ENCODE measurements at regions not wholly inside any gene's neighbourhood (a gene's known extent, or its start where the extent isn't known, plus 50 kb on each side); places are given as distances from the start of the nearest gene placed in this dataset.

DNA sequence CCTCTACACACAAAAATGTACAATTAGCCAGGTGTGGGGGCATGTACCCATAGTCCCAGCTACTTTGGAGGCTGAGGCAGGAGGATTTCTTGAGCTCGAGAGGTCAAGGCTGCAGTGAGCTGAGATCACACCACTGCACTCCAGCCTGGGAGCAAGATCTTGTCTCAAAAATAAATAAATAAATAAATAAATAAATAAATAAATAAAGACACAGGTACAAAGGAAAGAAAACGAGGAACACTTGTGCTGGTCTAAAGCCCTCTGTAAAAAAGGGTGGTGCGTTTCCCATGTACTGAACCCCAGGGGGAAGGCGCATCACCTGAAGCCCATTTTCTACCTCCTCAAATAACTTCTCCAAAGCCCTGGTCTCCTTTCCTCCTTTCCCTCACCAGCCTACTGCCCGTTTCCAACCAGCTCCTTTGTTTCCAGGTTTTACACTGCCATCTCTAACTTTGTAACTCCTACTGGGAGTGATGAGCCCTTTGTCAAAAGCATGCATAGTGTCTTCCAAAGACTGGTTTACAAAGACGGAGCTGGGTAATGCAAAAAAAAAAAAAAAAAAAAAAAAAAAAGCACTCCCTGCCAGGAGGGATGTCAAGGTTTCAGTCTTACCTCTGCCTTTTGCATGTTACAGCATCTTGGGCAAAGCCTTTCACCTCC lies 81.5 kb upstream of the SOX4 start:
- TF ChIP-seq, protein P1, sequence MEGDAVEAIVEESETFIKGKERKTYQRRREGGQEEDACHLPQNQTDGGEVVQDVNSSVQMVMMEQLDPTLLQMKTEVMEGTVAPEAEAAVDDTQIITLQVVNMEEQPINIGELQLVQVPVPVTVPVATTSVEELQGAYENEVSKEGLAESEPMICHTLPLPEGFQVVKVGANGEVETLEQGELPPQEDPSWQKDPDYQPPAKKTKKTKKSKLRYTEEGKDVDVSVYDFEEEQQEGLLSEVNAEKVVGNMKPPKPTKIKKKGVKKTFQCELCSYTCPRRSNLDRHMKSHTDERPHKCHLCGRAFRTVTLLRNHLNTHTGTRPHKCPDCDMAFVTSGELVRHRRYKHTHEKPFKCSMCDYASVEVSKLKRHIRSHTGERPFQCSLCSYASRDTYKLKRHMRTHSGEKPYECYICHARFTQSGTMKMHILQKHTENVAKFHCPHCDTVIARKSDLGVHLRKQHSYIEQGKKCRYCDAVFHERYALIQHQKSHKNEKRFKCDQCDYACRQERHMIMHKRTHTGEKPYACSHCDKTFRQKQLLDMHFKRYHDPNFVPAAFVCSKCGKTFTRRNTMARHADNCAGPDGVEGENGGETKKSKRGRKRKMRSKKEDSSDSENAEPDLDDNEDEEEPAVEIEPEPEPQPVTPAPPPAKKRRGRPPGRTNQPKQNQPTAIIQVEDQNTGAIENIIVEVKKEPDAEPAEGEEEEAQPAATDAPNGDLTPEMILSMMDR (IDR thresholded peaks at IDR 0.05), result no peak
- TF ChIP-seq POLR2A (IDR thresholded peaks at IDR 0.05), result no peak
- Histone ChIP-seq H3K4me3 (no peak overlapping the region), H3K27me3 (no peaks in the 10 kb centered on the region), H3K27ac (no peak overlapping the region), H3K4me1 (no peaks in the 10 kb centered on the region), H3K36me3 (no peaks in the 10 kb centered on the region), H3K9me3 (no peaks in the 10 kb centered on the region)
- DNase-seq, result no peak

DNA sequence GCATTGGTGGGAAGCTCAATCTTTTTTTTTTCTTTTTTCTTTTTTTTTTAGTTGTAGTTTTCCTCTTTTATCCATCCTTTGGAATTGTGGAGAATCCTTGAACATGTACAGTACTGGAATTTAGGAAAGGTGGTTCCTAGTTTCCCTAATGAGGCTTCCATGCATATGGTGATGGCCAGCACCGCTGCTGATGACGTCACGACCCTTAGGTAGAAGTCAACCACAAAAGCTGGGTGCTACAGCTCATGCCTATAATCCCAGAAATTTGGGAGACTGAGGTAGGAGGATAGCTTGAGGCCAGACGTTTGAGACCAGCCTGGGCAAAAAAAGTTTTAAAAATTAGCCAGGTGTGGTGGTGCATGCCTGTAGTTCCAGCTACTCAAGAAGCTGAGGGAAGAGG lies 79.3 kb upstream of the SOX4 start:
- Histone ChIP-seq H3K4me1 (no peaks in the 10 kb centered on the region), H3K9me3 (no peaks in the 10 kb centered on the region), H3K27me3 (no peaks in the 10 kb centered on the region), H3K27ac (no peak overlapping the region), H3K36me3 (no peaks in the 10 kb centered on the region), H3K4me3 (no peak overlapping the region)
- DNase-seq, result no peak
- TF ChIP-seq, protein P1 (IDR thresholded peaks at IDR 0.05), result no peak
- no peak for TF ChIP-seq POLR2A (IDR thresholded peaks at IDR 0.05)

DNA sequence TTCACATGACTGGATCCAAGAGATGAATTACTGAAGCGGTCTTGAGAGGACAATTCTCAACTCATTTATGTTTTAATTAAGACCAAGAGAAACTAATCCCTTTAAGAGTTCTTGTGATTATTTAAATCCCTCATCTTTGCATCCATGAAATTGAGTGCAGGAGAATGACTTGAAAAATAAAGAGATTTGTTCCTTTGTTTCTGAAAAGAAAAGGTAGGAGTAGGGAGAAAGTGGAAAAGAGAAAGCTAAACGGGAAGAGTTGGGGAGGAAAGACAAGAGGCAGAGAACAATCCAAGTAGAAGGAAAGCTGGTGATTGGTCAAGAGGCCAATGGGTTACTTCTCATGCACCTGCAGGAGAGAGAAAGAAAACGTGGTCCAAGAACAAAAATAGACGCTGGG lies 75.2 kb upstream of the SOX4 start:
- no peak overlapping the region for H3K4me3 ChIP-seq
- H3K27ac ChIP-seq, result no peak overlapping the region
- H3K4me1 ChIP-seq, result no peaks in the 10 kb centered on the region
- no peak for DNase-seq
- TF ChIP-seq, protein P1 (IDR thresholded peaks at IDR 0.05), result no peak
- no peak for TF ChIP-seq POLR2A (IDR thresholded peaks at IDR 0.05)
- no peaks in the 10 kb centered on the region for H3K9me3 ChIP-seq
- no peaks in the 10 kb centered on the region for H3K27me3 ChIP-seq
- H3K36me3 ChIP-seq, result no peaks in the 10 kb centered on the region

DNA sequence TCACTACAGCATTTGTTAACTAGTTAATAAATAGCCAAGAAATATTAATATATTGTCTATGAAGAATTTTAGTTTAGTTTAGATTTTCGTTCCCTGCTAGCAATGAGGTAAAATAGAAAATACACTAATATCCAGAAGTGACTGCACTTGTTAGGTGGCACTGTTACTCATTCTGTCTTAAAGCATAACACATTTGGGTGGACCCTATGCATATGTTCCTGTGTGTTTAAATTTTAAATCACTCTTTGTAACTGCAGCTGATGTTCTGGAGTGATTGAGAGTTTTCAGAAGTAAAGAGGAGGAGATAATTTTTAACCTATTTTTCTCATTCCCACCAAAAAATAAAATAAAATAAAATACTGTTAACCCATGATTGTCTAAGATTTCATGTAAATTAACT lies 73.9 kb upstream of the SOX4 start:
- Histone ChIP-seq H3K4me3 (no peak overlapping the region), H3K27ac (no peak overlapping the region), H3K4me1 (no peaks in the 10 kb centered on the region), H3K9me3 (no peaks in the 10 kb centered on the region), H3K36me3 (no peaks in the 10 kb centered on the region), H3K27me3 (no peaks in the 10 kb centered on the region)
- no peak for DNase-seq
- TF ChIP-seq, protein P1 (IDR thresholded peaks at IDR 0.05), result no peak
- TF ChIP-seq POLR2A (IDR thresholded peaks at IDR 0.05), result no peak

DNA sequence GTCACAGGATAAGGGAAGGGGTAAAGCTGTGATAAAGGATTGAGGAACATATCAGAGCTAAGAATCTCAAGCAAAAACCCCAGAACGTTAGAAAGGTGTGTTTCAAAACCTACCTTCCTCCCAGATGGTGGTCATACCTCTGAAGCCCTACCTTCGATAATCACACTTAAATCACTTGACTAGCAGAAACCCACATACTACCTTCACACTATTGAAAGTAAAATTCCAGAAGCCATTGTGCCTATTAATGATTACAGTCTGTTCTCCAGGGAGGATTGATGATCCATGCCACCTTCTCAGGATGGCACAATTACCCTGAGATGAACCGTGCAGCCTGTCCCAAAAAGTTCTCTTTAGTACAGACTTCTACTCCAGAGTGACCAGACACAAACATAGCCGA lies 72.3 kb upstream of the SOX4 start:
- no peak for DNase-seq

More for the DNA sequence above, 72.3 kb upstream of the SOX4 start:
- Histone ChIP-seq H3K27me3 (no peaks in the 10 kb centered on the region), H3K9me3 (no peaks in the 10 kb centered on the region), H3K4me3 (no peak overlapping the region), H3K4me1 (no peaks in the 10 kb centered on the region), H3K36me3 (no peaks in the 10 kb centered on the region), H3K27ac (no peak overlapping the region)
- TF ChIP-seq POLR2A (IDR thresholded peaks at IDR 0.05), result no peak
- TF ChIP-seq, protein P1 (IDR thresholded peaks at IDR 0.05), result no peak

Data from Peyer's patch (tissue), 4 donors.